ENCODE measurements at regions not wholly inside any gene's neighbourhood (a gene's known extent, or its start where the extent isn't known, plus 50 kb on each side); places are given as distances from the start of the nearest gene placed in this dataset.
"Not testable (repeated sequence)": the region's sequence is repeated elsewhere in the genome, so short reads cannot be mapped to it uniquely, and the experiment has no call there.

DNA sequence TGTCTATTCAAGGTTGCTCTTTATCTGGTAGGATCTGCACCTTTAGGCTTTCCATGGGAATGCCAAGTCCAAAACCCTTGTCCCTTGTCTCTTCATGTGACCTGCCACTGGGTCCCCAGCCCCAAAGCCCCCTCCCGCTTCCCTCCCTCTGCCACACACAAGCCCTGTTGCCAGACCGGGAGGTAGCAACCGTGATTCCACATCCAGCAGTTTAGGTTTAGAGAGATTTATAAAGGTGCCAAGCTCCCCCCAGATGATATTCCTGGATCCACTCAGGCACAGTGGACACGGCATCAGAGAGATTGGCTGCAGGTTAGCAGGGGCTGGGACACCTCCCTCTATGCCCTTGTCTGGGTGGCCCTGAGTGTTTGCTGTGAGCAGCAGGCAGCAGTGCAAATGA lies 504.7 kb downstream of the CCDC171 start:
- no peak for DNase-seq

DNA sequence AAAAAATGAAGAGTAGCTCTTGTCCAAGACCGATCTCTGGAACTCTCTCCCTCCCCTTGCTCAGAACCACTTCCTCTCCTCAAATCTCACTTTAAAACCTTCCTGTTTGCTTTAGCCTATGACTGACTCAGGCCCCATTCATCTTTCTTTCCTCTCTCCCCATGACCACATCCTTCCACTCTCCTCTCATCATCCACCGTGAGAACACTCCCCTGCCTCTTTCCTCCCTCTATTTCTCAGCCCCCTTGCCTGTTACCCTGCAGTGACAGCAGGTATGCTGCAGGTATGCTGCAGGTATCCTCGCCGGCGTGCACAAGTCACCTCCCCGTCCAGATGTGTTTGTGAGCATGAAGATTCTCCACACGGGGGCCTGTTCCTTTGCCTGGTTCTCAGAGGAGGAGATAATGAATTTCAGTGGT lies 505.3 kb downstream of the CCDC171 start:
- no peak for DNase-seq

DNA sequence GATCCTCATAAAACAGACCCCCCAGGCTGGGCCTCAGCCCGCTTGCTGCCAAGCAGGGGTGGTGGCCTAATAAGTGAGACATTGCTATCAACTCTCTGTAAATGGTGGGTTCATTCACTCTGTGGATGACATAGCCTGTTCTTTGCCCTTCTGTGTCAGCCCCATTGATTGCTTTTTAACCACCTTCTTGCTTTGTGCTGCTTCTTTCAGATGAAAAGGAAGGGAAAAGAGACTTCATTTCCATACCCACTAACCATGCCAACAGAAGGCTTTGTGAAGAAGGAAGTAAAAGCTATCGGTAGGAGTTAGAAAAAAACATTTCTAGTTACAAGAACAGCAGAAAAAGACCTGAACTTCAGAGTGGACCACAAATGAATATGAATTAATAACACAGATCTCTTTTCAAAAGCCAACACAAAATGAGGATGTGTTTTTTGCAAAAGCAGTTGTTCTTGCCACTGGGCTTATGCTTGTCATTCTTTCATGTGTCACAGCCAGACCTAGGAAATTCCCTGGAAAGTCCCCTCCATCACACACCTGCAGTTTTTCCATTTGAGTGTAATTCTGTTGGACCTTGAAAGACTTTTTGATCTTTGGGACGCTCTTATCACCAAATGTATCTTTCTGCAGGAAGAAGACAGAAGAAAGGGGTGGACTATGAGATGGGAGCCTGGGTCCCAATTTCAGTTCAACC lies 507.7 kb downstream of the CCDC171 start:
- DNase-seq: no peak

DNA sequence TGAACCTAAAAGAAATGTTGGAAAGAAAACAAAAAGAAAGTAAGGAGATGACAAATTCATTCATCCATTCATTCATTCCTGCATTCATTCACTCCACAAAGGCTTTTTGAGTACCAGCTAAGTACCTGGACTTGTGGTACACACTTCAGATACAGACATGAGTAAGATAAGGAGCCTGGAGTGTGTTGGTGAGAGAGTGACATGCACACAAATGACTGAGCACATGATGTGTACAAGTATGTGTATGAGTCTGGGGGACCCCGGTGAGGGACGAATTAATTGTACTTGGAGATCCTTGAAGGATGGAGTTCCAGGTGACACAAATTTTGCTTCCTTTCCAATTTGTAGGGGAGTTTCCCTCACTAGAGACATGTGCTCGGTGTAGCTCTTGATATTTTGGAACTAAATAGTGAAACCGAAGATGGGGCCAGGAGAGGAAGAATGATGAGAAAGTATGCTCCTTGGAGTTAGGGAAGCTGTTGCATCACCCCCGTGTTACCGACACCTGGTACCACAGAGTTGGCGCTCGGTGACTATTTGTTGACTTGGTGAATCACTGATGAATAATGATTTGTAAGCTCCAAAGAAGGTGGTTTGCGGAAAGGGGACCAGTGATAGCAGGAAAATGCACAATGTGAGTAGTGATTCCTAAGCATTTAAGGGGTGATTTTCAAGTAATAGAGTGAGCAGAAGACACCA lies 509.8 kb downstream of the CCDC171 start:
- DNase-seq: no peak

DNA sequence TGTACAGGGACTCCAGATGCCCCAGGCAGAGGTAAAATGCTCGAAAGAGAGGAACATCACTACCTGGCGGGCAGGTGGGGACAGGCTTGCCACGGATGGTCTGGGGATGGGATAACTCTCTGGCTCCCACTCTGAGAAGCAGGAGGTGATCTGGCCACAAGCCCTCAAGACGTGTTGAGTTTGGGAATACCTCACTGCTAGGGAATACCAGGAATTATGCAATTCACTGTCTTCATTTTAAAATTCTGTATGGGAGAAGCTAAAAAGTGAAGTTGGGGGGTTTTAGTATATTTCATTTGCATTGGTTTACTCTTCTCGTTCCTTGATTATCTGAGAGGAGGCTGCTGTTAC lies 510.4 kb downstream of the CCDC171 start:
- no peak for DNase-seq

DNA sequence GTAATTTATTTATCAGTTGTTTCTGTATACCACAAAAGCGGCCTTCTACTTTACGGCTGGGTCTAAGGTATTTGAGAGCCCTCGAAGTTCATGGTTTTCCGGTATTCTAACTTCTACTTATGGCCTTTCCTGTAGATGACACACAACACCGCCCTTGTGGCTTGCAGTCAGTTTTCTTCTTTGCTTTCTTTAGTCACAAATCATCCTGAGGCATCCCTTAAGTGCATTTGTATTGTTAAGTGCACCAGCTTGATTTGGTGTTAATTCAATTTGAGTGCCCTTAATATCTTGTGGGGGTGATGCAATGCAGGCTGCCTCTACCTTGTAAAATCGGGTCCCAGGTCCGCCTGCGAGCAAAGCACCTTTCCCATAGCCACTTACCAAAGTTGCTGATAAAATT lies 511.9 kb downstream of the CCDC171 start:
- DNase-seq: no peak

DNA sequence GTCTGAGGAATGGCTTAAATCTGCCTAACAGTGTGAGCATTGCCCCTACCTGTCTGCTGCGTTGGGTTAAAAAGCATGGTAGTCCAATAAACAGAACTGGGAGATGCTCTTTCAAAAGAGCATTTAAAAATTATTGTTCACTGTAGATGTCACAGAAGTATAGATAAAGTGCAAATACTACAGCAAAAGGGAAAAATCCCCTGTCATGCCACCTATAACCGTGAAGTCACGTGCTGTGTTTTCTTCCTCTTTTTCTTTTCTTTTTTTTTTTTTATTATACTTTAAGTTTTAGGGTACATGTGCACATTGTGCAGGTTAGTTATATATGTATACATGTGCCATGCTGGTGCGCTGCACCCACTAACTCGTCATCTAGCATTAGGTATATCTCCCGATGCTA lies 513.4 kb downstream of the CCDC171 start:
- DNase-seq: not testable (repeated sequence)

DNA sequence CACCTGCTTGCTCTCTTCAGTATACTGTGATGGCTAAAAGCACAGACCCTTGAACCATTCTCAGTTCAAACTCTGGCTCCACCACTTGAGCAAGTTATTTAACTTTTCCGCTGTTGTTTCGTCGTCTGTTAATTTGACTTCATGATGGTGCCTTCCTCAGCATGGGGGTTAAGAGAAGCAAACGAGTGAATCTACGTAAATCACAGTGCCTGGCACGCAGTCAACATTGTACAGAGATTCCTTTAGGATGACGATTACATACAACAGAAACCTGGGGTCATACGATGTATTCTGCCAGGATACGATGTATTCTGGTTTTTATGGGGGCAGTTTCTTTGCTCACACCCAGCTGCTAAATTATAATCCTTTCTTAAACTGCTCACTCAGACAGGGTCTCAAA lies 515.6 kb downstream of the CCDC171 start:
- no peak for DNase-seq

DNA sequence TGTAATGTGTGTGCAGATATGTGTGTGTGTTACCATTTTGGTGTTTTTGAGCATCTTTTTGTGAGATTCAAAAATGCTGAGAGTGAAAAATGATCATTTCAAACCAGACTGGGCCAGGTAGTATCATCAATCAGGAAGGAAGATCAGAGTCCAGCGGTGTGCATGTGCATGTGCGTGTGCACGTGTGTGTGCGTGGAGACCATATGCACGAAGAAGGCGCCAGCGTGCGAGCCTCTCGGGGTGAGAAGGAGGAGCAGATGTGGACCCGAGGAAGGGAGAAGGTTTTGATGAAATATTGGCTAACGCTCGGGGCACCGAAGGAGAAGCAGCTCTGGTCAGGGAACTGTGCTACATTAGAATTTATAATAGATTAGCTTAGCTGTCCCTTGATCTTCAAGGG lies 516.4 kb downstream of the CCDC171 start:
- no peak for DNase-seq

DNA sequence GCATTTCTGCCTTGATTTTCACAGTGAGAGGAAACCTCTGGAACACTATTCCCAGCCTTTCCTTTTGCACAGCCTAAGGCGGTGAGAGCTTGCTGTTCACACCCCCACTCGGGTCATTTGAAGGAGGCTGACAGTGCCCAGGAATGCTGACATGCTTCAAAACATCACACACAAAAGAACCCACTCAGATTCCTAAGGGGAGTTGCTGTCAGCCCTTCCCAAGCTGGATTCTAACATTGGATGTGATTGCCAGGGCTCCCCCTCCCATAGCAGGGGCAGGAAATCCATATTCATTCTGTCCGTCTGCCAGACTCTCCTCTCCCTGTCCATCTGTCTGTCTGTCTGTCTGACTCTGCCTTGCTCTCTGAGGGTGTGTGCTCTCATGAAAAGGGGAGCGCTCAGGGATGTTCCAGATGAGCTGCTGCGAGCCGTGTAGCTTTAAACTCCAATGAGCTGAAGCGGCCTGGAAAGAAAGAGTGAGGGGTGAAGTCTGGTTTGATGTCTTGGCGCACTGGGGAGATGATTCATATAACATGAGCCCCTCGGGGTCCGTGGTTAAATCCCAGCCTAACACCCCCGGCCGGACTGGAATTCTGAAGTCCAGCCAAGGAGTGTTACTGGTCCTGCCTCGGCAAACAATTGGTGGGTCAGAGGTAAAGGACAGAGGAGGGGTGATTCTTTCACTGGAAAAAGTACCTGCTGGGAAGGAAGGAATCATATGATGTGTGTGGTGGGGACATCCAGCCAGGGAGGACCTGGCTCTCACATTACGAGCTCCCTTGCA lies 517.0 kb downstream of the CCDC171 start:
- no peak for DNase-seq

DNA sequence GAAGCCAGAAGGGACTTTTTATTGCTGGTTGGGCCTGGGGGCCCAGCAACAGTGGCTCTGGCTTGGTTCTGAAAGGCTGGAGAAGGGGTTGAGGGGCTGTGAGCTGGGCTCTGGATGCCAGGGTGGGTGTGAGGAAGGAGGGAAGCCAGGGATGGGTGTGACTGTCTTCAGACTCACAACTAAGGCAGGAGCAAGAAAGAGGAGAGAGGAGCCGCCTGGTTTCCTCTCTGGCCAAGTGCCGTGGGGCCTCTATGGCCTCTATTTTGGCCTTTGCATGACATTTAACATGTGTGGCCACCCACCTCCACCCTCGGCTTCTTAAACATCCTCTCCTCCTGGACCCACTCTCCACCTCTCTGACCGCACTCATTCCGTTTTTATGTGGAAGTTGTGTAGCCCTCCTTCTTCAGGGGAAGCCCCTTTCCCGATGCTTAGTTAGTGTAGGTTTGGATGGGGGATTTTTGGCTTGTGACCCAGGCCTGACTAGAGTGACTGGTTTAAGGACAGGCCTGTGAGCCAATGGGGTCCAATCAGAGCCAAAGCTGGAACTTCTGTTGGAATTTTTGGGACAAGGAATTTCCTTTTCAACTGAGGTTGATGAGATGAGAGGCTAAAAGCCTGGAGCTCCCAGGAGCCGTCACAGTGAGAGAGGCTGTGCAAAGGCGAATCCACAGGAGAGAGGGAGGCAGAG lies 517.8 kb downstream of the CCDC171 start:
- DNase-seq: no peak

DNA sequence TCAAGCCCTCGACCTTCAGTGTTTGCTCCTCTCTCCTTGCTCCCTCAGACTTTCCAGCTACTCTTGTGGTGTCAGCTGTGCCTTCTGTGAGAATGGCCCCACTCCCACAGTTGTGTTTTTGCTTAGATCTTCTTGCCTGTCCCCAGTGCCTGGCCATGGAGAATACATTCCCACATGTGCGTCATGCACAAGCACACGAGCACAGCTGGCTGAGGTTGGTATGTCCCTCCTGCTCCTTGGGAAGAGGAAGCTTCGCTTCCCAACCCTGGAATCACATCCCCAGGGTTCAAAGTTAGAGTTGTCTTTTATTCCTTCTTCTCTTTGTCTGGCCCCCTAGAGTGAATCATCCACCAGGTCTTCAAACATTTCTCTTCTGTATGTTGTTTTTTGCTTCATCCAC lies 518.6 kb downstream of the CCDC171 start:
- no peak for DNase-seq

DNA sequence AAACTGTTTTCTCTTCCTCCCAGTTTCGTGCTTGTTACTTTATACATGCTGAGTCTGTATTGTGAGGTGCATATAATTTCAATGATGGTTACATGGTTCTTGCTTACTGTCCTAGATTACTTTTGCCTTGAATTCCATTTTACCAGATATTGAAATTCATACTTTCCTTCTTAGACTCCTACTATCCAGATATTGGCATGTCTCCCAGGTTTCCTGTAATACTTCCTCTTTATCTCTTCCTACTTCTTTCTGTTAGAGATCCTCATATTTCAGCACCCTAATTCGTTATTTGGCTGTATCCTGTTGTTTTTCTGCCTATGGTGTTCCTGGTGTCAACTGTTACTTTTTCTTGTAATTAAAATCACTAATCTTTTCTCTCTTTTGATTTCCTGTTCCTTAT lies 522.1 kb downstream of the CCDC171 start:
- DNase-seq: no peak

DNA sequence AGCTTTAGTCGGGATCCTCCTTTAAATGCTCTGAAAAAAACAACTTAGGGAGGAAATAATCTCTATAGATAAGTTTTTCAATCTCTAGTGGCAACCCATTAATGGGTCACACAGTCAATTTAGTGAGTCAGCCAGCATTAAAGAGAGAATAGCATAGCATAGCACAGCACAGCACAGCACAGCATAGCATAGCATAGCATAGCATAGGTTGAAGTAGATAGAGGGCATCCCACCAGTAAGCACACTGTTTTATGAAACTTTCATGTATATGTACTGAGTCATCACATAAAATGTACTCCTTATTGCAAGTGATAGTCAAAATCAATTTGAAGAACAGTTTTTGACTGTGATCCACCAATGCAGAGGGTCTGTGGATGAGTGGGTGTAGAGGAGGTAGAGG lies 522.9 kb downstream of the CCDC171 start:
- no peak for DNase-seq

DNA sequence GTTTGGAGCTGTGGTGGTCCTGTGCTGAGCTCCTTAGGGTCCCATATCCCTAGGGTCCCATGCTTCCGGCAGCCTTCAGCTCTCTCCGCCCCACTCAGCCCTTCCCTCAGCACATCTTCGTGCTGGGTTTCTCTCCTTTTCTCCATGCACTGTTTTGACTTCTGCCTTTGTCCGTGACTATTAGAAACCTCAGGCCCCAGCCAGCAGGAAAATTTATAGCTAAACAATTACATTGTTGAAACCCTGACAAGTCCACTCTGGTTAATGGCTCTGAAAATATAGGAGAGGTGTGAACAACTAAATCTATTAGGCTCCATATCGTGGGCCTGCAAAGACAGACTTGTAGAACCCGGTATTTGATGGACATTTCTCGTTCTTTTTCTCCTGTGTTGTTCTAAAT lies 523.7 kb downstream of the CCDC171 start:
- DNase-seq: no peak

DNA sequence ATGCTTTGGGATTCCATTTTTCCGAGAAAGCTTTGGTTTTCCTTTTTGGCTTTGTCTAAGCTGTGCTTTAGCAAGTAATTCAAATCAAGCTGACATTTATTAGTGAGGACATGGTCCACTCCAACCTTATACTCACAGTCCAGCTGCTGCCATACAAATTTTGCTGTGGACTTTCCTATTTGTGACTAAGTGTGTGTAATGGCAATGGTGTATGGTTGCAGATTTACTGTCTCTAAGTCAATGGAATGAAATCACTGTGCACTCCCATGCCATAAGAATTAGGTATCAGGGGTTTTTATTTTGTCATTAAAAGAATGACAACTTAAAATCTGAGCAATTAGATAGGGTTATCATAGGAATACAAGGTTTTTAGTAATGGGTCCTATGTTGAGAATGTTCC lies 530.0 kb downstream of the CCDC171 start:
- no peak for DNase-seq

DNA sequence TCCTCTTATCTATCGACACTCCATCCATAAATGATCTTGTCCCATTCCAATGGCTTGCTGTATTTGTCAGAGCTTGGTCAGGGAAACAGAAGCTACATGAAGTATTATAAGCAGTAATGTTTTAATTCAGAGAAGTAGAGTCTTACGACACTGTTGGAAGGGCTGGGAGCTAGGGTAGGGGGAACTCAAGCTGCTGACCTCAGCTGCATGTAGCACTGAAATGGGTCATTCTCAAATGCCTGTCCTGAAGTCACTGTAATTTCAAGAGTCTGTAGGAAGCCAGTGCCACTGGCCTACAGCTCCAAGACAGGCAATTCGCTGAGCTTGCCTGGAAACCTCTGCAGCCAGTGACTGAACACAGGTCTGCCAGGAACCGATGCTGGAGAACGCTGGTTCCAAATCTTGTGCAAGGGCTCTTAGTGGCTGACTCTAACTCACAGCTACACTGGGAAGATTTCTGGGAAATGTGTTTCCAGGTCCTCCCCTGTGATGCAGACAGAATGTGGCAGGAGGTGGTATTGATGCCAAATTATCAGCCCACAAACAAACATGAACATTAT lies 532.4 kb downstream of the CCDC171 start:
- DNase-seq: no peak

DNA sequence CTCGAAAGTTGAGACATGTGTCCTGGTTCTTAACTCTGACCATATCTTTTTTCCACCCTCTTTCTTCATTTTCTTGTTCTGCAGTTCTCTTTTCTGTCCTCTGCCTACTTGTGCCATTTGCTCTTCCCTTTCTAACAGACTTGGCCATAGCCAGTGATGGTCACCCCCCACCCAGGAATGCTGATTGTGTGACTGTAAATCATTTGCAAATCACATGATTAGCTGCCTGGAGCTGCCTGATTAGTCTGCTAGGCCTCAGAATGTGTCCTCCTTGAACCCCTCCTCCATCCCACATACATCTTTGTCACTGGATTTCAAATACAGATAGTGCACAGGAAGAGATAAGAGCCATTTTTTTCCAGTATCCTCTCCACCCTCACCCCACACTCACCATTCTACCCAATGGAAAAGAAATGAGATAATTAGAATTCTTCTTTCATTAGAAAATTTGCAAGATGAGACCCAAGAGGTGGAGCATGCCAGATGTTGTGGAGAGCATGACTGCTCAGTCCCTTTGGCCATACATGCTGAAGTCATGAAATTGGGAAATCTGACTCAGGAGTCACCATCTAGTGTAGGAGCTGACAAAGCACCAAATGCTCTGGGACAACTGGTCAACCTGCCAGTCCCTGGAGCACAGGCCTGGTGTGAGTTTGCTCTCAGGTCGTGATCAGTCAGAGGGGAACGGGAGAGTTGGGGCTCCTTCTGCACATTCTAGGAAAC lies 538.2 kb downstream of the CCDC171 start:
- DNase-seq: no peak

DNA sequence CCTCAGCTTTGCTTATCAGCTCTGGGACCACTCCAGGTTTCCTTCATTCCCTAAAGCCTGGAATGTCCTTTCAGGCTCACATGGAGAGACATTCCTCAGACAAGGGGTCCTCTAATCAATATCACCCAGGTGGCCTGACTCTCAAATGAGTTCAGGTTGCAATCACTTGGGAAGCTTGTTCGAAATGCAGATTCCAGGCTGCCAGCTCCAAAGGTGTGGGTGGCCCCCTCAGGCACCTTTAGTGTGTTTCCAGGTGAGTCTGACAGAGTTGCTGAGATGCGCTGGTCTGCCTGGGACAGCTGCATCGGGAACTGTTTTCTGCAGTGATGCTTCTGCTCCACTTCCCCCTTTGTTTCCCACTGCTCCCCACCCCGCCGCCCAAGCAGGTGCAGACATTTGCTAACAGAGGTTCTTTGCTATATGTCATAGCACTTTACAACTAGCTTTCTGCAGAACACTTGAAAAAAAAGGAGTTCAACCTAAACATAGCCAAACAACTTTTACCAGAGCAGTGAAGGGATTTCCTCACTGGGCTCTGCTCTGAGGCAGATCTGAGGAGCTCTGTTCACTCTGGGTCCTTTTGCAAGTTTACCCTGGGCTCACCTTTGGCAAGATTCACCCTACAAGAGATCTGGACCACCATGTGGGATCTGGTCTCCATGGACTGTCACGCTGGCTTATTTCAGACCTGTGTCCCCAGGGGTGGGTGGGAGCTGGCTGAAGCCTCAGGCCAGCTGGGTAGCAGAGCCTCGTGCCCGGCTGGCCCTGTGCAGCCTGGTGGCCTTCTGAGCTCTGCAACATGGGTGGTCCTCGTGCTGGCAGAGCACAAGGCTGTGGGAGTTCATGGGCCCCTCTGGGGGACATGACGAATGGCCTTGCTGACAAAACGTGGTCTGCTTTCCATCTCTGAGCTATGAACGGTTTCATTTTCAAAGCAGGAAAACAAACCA lies 539.6 kb downstream of the CCDC171 start:
- DNase-seq: no peak

DNA sequence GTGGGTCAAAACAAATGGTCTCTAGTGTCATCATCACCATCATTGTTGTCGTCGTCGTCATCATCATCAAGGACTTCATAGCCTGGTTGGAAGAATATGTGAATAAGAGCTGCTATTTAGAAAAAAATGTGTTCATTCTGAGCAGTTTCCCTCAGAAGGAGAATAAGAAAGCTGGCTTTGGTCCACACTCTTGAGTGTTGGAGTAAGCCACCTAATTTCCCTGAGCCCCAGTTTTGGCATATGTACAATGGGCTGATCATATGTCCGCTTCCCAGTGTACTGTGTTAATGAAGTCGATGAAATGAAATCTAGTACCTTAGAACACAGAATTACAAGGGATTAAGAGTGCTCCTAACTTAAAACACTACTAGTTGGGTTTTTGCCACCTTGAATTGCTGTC lies 545.5 kb downstream of the CCDC171 start:
- no peak for DNase-seq
